AG09319 (cell line): ENCODE measurements at regions not wholly inside any gene's neighbourhood (a gene's known extent, or its start where the extent isn't known, plus 50 kb on each side); places are given as distances from the start of the nearest gene placed in this dataset.

Experiments used
- DNase-seq: peaks from one replicate; pipeline ENCODE4 v3.0.0-alpha.2; 2010; ENCODE audit warnings: low read depth; ENCODE audit errors: extremely low read depth
- TF ChIP-seq, protein P1 (sequence below): IDR thresholded peaks from 2 replicates; pipeline ENCODE4 v1.5.1; 2011; ENCODE audit warnings: low read depth, mild to moderate bottlenecking, inconsistent platforms, low read length, moderate library complexity

DNA sequence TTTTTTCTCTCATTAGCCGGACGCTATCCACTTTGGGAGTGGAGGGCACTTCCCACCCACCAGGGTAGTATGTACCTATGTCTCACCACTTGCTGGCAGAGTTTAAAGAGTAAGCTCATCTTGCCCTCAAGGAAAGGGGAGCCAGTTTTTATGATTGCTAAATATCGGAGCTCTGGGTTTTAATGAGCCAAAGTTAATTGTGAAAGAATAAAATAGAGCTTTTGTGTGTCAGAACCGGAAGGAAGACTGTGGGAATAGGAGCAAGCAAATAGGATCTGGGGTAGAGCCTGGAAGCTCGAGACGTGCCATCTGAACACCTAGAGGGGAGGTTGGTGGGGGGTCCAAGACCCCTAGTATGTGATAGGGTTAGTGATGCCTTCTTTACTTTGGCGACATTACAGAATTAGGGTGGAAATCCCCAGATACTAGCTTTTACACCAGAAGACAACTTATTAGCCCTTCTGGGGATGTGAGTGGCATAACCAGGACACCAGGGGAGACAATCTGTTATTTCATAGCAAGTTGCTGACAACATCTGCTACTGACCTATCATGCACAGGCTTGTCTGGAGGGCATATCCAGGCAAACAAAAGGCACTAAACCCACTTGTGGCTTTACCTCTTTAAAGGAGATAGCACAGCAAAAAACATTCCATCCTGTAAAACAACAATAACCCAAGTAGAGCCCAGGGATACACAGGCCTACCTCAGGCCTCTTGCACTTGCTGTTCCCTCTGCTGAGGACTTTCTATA lies 333.8 kb downstream of the ZNF621 start:
- DNase-seq, result no peak
- TF ChIP-seq, protein P1, sequence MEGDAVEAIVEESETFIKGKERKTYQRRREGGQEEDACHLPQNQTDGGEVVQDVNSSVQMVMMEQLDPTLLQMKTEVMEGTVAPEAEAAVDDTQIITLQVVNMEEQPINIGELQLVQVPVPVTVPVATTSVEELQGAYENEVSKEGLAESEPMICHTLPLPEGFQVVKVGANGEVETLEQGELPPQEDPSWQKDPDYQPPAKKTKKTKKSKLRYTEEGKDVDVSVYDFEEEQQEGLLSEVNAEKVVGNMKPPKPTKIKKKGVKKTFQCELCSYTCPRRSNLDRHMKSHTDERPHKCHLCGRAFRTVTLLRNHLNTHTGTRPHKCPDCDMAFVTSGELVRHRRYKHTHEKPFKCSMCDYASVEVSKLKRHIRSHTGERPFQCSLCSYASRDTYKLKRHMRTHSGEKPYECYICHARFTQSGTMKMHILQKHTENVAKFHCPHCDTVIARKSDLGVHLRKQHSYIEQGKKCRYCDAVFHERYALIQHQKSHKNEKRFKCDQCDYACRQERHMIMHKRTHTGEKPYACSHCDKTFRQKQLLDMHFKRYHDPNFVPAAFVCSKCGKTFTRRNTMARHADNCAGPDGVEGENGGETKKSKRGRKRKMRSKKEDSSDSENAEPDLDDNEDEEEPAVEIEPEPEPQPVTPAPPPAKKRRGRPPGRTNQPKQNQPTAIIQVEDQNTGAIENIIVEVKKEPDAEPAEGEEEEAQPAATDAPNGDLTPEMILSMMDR, result no peak

DNA sequence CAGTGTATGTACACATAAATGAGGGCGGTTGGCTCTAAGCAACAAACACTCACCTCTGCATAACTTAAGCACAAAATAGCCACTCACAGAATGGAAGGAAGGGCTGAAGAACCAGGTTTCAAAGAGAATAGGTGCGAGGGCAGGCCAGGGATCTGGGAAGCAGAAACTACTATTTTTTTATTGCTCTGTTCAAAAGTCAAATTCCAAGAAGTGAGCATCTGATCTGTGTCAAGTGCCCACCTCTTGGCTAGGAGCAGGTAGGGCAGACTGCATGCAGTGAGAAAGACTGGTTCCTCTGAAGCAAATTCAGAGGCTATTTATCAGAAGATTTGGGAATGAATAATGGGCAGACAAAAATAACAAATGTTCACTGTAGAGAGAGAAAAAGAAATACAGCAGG lies 336.4 kb upstream of the CTNNB1 start:
- TF ChIP-seq, protein P1, result no peak
- DNase-seq, result no peak

DNA sequence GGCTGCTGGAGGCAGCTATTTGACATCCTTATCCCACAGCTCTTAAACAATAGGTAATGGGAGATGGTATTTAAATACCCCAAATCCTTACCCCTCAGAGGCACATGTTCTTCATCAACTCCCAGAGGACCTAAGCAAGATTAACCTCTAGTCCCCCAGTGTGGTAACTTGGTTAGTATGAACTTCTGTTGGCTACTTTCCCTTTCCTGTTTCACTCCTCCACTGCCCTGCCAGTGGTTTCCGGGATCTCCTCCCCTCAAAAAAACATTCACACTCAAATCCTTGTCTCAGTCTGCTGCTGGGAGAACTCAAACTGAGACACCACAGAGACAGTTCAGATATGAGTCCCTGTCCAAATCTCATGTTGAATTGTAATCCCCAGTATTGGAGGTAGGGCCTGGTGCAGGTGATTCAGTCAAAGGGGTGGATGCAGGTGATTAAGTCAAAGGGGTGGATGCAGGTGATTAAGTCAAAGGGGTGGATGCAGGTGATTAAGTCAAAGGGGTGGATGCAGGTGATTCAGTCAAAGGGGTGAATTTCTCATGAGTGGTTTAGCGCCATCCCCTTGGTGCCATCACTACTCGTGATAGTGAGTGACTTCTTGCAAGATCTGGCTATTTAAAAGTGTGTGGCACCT lies 335.0 kb upstream of the CTNNB1 start:
- DNase-seq, result no peak
- TF ChIP-seq, protein P1, result no peak

DNA sequence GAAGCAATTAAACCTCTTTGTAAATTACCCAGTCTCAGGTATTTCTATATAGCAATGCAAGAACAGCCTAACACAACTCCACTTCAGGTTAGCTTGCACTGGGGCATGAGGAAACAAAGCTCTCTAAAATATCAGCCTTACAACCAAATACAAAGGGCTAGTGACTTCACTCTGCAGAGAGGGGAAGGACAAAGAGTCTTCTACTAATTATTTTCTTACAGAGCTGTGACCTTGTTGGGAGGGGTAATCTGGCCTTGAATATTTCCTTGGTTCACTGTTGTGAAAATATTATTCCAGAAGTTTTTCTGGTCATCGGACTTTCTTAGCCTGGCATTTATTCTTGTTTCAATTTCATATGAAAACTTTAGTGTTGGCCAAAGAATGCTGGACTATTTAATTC lies 334.4 kb upstream of the CTNNB1 start:
- TF ChIP-seq, protein P1, result no peak

DNA sequence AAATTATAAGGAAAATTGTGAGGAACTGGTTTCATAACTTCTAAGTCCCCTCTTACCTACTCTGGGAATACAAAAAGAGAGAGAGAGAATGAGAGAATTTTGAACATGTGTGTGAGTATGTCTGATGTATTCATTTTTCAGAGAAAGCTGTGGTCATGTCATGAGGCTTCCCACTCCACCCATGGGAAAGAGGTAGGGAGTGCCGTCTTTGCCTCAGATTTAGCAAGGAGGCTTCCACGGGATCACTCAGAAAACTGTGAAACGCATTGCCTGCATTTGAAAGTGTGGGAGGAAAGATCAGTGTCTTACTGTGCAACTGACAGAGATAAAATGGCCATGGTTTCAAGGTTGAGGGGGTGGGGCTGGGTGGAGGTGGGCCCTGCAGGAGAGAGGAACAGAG lies 331.5 kb upstream of the CTNNB1 start:
- DNase-seq, result no peak
- TF ChIP-seq, protein P1, result no peak

More for the DNA sequence above, 334.4 kb upstream of the CTNNB1 start:
- no peak for DNase-seq

DNA sequence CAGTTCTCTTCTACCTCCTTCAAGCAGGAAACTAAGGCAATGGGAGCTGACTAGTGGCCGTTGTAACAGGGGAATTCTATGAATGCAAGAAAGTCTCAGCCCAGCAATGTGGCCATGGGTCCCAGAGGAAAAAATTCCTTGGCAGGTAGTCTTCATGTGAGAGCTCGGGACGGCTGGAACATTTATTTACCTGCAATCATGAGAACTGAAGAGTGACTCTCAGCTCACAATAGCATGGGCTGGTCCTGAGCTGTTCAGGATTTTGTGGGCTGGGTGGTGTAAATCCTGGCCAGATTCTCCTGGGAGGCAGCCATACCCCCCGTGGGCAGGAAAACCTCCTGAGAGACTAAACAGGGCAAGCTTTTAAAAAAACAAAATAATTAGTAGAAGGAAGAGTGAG lies 330.3 kb upstream of the CTNNB1 start:
- no peak for DNase-seq
- TF ChIP-seq, protein P1, result no peak

DNA sequence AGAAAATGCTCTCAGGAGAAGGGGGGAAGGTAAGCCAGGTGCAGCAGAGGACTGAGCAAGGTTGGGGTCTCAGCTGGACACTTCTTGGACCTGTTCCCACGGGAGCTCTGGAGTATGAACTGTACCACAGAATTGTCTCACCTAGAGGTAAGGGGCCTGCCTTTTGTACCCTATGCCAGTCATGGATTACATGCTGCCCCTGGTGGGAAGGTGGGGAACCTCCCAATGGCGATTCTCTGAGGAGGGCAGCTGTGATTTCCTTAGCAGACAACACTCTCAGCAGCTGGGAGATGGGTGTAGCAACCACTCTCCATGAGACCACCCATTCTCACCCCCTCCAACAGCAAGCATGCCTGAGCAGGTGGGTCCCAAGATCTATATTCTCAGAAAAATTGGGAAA lies 329.4 kb upstream of the CTNNB1 start:
- TF ChIP-seq, protein P1, result no peak

More for the DNA sequence above, 329.4 kb upstream of the CTNNB1 start:
- no peak for DNase-seq
